Adipocyte (in vitro differentiated cells): ENCODE measurements at regions not wholly inside any gene's neighbourhood (a gene's known extent, or its start where the extent isn't known, plus 50 kb on each side); places are given as distances from the start of the nearest gene placed in this dataset.

Source experiments
- DNase-seq: peaks from one replicate; pipeline ENCODE4 v3.0.0-alpha.2; 2015; ENCODE audit warnings: low read depth
- H3K27me3 ChIP-seq: replicated peaks from 2 replicates; pipeline ENCODE4 v1.7.0; 2013; ENCODE audit warnings: mild to moderate bottlenecking, low read length, moderate library complexity; ENCODE audit not compliant: control insufficient read depth, insufficient read depth
- H3K36me3 ChIP-seq: 2 replicates; pipeline ENCODE4 v1.7.0; 2013; ENCODE audit warnings: low read length, mild to moderate bottlenecking, moderate library complexity; ENCODE audit not compliant: control insufficient read depth, insufficient read depth, severe bottlenecking
- H3K4me1 ChIP-seq: 2 replicates; pipeline ENCODE4 v1.7.0; 2013; ENCODE audit warnings: mild to moderate bottlenecking, low read length, moderate library complexity; ENCODE audit not compliant: control insufficient read depth, insufficient read depth
- H3K4me3 ChIP-seq: 2 replicates; pipeline ENCODE4 v1.7.0; 2013; ENCODE audit warnings: mild to moderate bottlenecking, low read length, moderate library complexity
- H3K9ac ChIP-seq: 2 replicates; pipeline ENCODE4 v1.7.0; 2013; ENCODE audit warnings: mild to moderate bottlenecking, low read length, moderate library complexity
- H3K9me3 ChIP-seq: 2 replicates; pipeline ENCODE4 v1.7.0; 2013; ENCODE audit warnings: mild to moderate bottlenecking, low read length, moderate library complexity; ENCODE audit not compliant: control insufficient read depth

GRCh38 chr3:157574531-157574930 is 71.3 kb upstream of the VEPH1 start:
- no peak for DNase-seq
- no peak overlapping the region for H3K4me3 ChIP-seq
- no peaks in the 10 kb centered on the region for H3K9me3 ChIP-seq
- no peak overlapping the region for H3K9ac ChIP-seq
- peaks cover 27% of the 10 kb centered on the region for H3K4me1 ChIP-seq
- H3K27me3 ChIP-seq: no peaks in the 10 kb centered on the region
- peaks cover 19% of the 10 kb centered on the region for H3K36me3 ChIP-seq

GRCh38 chr3:157573780-157574378 is 70.7 kb upstream of the VEPH1 start:
- peak overlapping the region; percentile 37 for H3K4me3 ChIP-seq
- DNase-seq: peak; percentile 43
- H3K9ac ChIP-seq: peak overlapping the region; percentile 10
- peaks cover 28% of the 10 kb centered on the region for H3K4me1 ChIP-seq
- no peaks in the 10 kb centered on the region for H3K27me3 ChIP-seq
- peaks cover 18% of the 10 kb centered on the region for H3K36me3 ChIP-seq
- H3K9me3 ChIP-seq: no peaks in the 10 kb centered on the region

GRCh38 chr3:157573281-157573680 is 70.1 kb upstream of the VEPH1 start:
- Histone ChIP-seq H3K4me1 (peaks cover 34% of the 10 kb centered on the region), H3K36me3 (peaks cover 15% of the 10 kb centered on the region), H3K27me3 (no peaks in the 10 kb centered on the region), H3K9ac (peak overlapping the region; percentile 55), H3K9me3 (no peaks in the 10 kb centered on the region), H3K4me3 (peak overlapping the region; percentile 46)
- DNase-seq: peak; percentile 93

GRCh38 chr3:157572559-157573270 is 69.5 kb upstream of the VEPH1 start:
- Histone ChIP-seq H3K4me3 (peak overlapping the region; percentile 46), H3K9me3 (no peaks in the 10 kb centered on the region), H3K27me3 (no peaks in the 10 kb centered on the region), H3K4me1 (peaks cover 37% of the 10 kb centered on the region), H3K36me3 (peaks cover 13% of the 10 kb centered on the region), H3K9ac (peak overlapping the region; percentile 55)
- DNase-seq: peak; percentile 69

GRCh38 chr3:157566596-157566995 is 63.4 kb upstream of the VEPH1 start:
- Histone ChIP-seq H3K36me3 (peaks cover 17% of the 10 kb centered on the region), H3K4me3 (no peak overlapping the region), H3K9ac (no peak overlapping the region), H3K4me1 (peaks cover 10% of the 10 kb centered on the region), H3K9me3 (peaks cover 4% of the 10 kb centered on the region), H3K27me3 (no peaks in the 10 kb centered on the region)
- peak; percentile 14 for DNase-seq

GRCh38 chr3:157559401-157559800 is 56.2 kb upstream of the VEPH1 start:
- peak; percentile 12 for DNase-seq
- no peak overlapping the region for H3K9ac ChIP-seq
- peaks cover 63% of the 10 kb centered on the region for H3K36me3 ChIP-seq
- H3K4me3 ChIP-seq: no peak overlapping the region
- H3K9me3 ChIP-seq: peaks cover 8% of the 10 kb centered on the region
- H3K4me1 ChIP-seq: no peaks in the 10 kb centered on the region
- no peaks in the 10 kb centered on the region for H3K27me3 ChIP-seq
